Myocyte (in vitro differentiated cells): ENCODE measurements at regions not wholly inside any gene's neighbourhood (a gene's known extent, or its start where the extent isn't known, plus 50 kb on each side); places are given as distances from the start of the nearest gene placed in this dataset.

Experiments
- DNase-seq: peaks from one replicate; pipeline ENCODE4 v3.0.0-alpha.2; 2012; ENCODE audit warnings: low read depth

GRCh38 chr16:8194794-8195193 lies 395.5 kb downstream of the TMEM114 start:
- no peak for DNase-seq

- DNase-seq, result no peak
These were observed 401.5 kb downstream of the TMEM114 start for GRCh38 chr16:8188841-8189240.

- DNase-seq, result no peak
These were observed 402.4 kb downstream of the TMEM114 start for GRCh38 chr16:8187782-8188372.

- DNase-seq, result no peak
These were observed 405.5 kb downstream of the TMEM114 start for GRCh38 chr16:8184854-8185253.

GRCh38 chr16:8183176-8184099 lies 406.9 kb downstream of the TMEM114 start:
- no peak for DNase-seq

GRCh38 chr16:8182761-8183160 lies 407.6 kb downstream of the TMEM114 start:
- no peak for DNase-seq

GRCh38 chr16:8179615-8180014 lies 410.7 kb downstream of the TMEM114 start:
- no peak for DNase-seq

GRCh38 chr16:8178271-8178670 lies 412.0 kb downstream of the TMEM114 start:
- DNase-seq, result no peak

- no peak for DNase-seq
These were observed 414.9 kb downstream of the TMEM114 start for GRCh38 chr16:8175411-8175810.

GRCh38 chr16:8173111-8173644 lies 417.1 kb downstream of the TMEM114 start:
- peak; percentile 54 for DNase-seq

GRCh38 chr16:8172551-8172950 lies 417.8 kb downstream of the TMEM114 start:
- DNase-seq, result no peak

- no peak for DNase-seq
These were observed 422.3 kb downstream of the TMEM114 start for GRCh38 chr16:8168016-8168415.

GRCh38 chr16:8167436-8167835 lies 422.9 kb downstream of the TMEM114 start:
- no peak for DNase-seq

- DNase-seq, result no peak
These were observed 432.3 kb downstream of the TMEM114 start for GRCh38 chr16:8158051-8158450.

GRCh38 chr16:8155275-8155674 lies 435.0 kb downstream of the TMEM114 start:
- no peak for DNase-seq

GRCh38 chr16:8146256-8147012 lies 443.9 kb downstream of the TMEM114 start:
- DNase-seq, result no peak

- no peak for DNase-seq
These were observed 451.6 kb downstream of the TMEM114 start for GRCh38 chr16:8138666-8139065.

GRCh38 chr16:8137606-8138005 lies 452.7 kb downstream of the TMEM114 start:
- DNase-seq, result no peak

GRCh38 chr16:8130197-8130596 lies 460.1 kb downstream of the TMEM114 start:
- DNase-seq, result no peak

GRCh38 chr16:8127070-8127469 lies 463.2 kb downstream of the TMEM114 start:
- DNase-seq, result no peak

- no peak for DNase-seq
These were observed 464.0 kb downstream of the TMEM114 start for GRCh38 chr16:8126313-8126712.

GRCh38 chr16:8120001-8120400 lies 470.3 kb downstream of the TMEM114 start:
- no peak for DNase-seq
